Adipocyte (in vitro differentiated cells): ENCODE measurements at regions not wholly inside any gene's neighbourhood (a gene's known extent, or its start where the extent isn't known, plus 50 kb on each side); places are given as distances from the start of the nearest gene placed in this dataset.

ENCODE experiments used
- DNase-seq: peaks from one replicate; pipeline ENCODE4 v3.0.0-alpha.2; 2015; ENCODE audit warnings: low read depth
- H3K27me3 ChIP-seq: replicated peaks from 2 replicates; pipeline ENCODE4 v1.7.0; 2013; ENCODE audit warnings: mild to moderate bottlenecking, low read length, moderate library complexity; ENCODE audit not compliant: control insufficient read depth, insufficient read depth
- H3K36me3 ChIP-seq: 2 replicates; pipeline ENCODE4 v1.7.0; 2013; ENCODE audit warnings: low read length, mild to moderate bottlenecking, moderate library complexity; ENCODE audit not compliant: control insufficient read depth, insufficient read depth, severe bottlenecking
- H3K4me1 ChIP-seq: 2 replicates; pipeline ENCODE4 v1.7.0; 2013; ENCODE audit warnings: mild to moderate bottlenecking, low read length, moderate library complexity; ENCODE audit not compliant: control insufficient read depth, insufficient read depth
- H3K4me3 ChIP-seq: 2 replicates; pipeline ENCODE4 v1.7.0; 2013; ENCODE audit warnings: mild to moderate bottlenecking, low read length, moderate library complexity
- H3K9ac ChIP-seq: 2 replicates; pipeline ENCODE4 v1.7.0; 2013; ENCODE audit warnings: mild to moderate bottlenecking, low read length, moderate library complexity
- H3K9me3 ChIP-seq: 2 replicates; pipeline ENCODE4 v1.7.0; 2013; ENCODE audit warnings: mild to moderate bottlenecking, low read length, moderate library complexity; ENCODE audit not compliant: control insufficient read depth

- no peaks in the 10 kb centered on the region for H3K27me3 ChIP-seq
- DNase-seq: no peak
- no peaks in the 10 kb centered on the region for H3K36me3 ChIP-seq
- H3K4me1 ChIP-seq: peaks cover 41% of the 10 kb centered on the region
- no peaks in the 10 kb centered on the region for H3K9me3 ChIP-seq
- H3K4me3 ChIP-seq: no peak overlapping the region
- H3K9ac ChIP-seq: no peak overlapping the region
Measured at GRCh38 chr5:32503261-32503660, 58.7 kb upstream of the ZFR start.

GRCh38 chr5:32501071-32502002 lies 56.8 kb upstream of the ZFR start:
- Histone ChIP-seq H3K27me3 (no peaks in the 10 kb centered on the region), H3K4me1 (peaks cover 24% of the 10 kb centered on the region), H3K9ac (no peak overlapping the region), H3K4me3 (no peak overlapping the region), H3K36me3 (no peaks in the 10 kb centered on the region), H3K9me3 (no peaks in the 10 kb centered on the region)
- DNase-seq: no peak

GRCh38 chr5:32500181-32500580 lies 55.6 kb upstream of the ZFR start:
- H3K36me3 ChIP-seq: no peaks in the 10 kb centered on the region
- H3K9me3 ChIP-seq: no peaks in the 10 kb centered on the region
- DNase-seq: no peak
- no peak overlapping the region for H3K9ac ChIP-seq
- H3K4me3 ChIP-seq: no peak overlapping the region
- no peaks in the 10 kb centered on the region for H3K27me3 ChIP-seq
- peaks cover 13% of the 10 kb centered on the region for H3K4me1 ChIP-seq

- Histone ChIP-seq H3K4me3 (no peak overlapping the region), H3K9ac (no peak overlapping the region), H3K27me3 (no peaks in the 10 kb centered on the region), H3K9me3 (no peaks in the 10 kb centered on the region), H3K36me3 (no peaks in the 10 kb centered on the region), H3K4me1 (peaks cover 6% of the 10 kb centered on the region)
- no peak for DNase-seq
Measured at GRCh38 chr5:32499261-32499660, 54.7 kb upstream of the ZFR start.

- H3K4me3 ChIP-seq: no peak overlapping the region
- H3K9ac ChIP-seq: no peak overlapping the region
- no peaks in the 10 kb centered on the region for H3K36me3 ChIP-seq
- H3K27me3 ChIP-seq: no peaks in the 10 kb centered on the region
- no peaks in the 10 kb centered on the region for H3K4me1 ChIP-seq
- no peak for DNase-seq
- H3K9me3 ChIP-seq: no peaks in the 10 kb centered on the region
Measured at GRCh38 chr5:32498484-32498883, 53.9 kb upstream of the ZFR start.

- no peak for DNase-seq
- Histone ChIP-seq H3K27me3 (no peaks in the 10 kb centered on the region), H3K4me1 (no peaks in the 10 kb centered on the region), H3K9me3 (no peaks in the 10 kb centered on the region), H3K36me3 (no peaks in the 10 kb centered on the region), H3K4me3 (no peak overlapping the region), H3K9ac (no peak overlapping the region)
Measured at GRCh38 chr5:32496104-32496503, 51.6 kb upstream of the ZFR start.

GRCh38 chr5:32494827-32495226 lies 50.3 kb upstream of the ZFR start:
- Histone ChIP-seq H3K36me3 (no peaks in the 10 kb centered on the region), H3K4me3 (no peak overlapping the region), H3K9me3 (no peaks in the 10 kb centered on the region), H3K4me1 (peaks cover 6% of the 10 kb centered on the region), H3K27me3 (no peaks in the 10 kb centered on the region), H3K9ac (no peak overlapping the region)
- DNase-seq: no peak
